DMS153 treated with DMSO at 0.1 percent for 48 hours (cell line): ENCODE measurements at regions not wholly inside any gene's neighbourhood (a gene's known extent, or its start where the extent isn't known, plus 50 kb on each side); places are given as distances from the start of the nearest gene placed in this dataset.

ENCODE experiments used
- DNase-seq: peaks from one replicate; lab custom pipeline; 2025; ENCODE audit not compliant: unreplicated experiment; lab: John Stamatoyannopoulos, UW

GRCh38 chr14:95442633-95443021 lies 73.8 kb downstream of the SYNE3 start:
- DNase-seq: peak; percentile 71

GRCh38 chr14:95442016-95442632 lies 74.3 kb downstream of the SYNE3 start:
- no peak for DNase-seq

DNA sequence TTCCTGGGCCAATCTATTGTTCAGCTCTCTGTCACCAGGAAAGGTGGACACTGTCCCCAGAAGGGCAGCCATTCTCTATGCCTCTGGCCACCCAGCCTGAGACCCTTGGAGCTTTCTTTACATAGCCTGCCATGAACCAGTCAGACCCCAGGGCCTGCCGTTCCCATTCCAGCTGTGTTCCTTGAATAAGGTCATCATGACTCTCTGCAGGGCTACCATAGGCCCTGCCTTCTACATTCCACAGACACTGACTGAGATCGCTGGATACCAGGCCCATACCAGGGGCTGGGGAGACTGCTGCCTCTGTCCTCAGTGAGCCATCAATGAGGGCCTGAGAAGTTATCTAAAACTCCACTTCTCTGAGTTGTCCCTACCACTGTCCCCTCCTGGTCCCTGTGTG lies 75.5 kb downstream of the SYNE3 start:
- DNase-seq: no peak

DNA sequence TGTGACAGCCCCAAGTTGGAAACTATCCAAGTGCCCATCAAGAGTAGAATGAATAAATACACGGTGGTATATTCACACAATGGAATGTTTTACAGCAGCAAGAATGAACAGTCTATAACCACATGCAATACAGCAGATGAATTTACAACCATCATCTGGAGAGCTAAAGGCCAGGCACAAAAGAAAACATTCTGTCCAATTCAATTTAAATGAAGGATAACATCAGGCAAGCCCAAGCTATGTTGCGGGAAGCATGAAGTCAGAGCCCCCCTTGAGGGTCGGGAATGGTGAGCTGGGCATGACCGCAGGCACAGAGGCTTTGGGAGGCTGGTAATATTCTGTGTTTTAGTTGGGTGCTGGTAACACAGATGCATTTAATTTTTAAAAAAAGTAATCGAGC lies 76.0 kb downstream of the SYNE3 start:
- DNase-seq: no peak

DNA sequence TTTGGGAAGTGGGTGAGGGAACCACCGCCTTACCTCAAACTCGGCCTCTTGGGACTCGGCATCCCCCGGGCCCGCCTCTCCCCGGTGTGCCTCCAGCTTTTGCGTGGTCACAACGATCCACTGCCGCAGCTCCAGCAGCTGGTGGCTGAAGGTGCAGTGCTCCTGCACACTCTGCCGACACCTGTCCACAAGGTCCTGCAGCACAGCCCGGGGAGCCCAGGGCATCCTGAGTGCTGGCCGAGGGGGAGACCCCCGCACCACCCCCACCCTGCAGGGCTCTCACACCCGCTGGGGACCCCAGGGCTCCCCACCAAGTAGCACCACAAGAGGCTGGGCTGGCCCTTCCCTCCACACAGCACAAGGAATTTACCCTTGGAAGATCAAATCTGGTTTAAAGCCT lies 76.6 kb downstream of the SYNE3 start:
- no peak for DNase-seq

- DNase-seq: no peak
These were observed 78.7 kb downstream of the SYNE3 start for GRCh38 chr14:95437715-95438114.

DNA sequence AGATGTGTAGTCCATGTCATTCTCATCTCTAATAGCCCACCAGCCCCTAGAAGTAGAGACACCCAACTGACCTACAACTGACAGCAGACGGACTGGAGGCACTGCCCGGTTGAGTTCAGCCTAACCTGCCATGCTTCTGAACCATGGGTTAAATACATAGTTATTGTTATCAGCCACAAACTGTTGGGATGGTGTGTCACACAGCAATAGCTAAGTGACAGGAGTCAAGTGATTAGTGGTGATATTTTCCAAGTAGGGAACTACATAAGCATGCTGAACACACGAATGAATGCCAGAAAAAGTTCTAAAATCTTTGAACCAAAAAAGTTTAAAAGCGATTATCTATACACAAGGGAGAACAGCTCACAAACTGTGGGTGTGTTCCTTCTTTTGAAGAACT lies 80.1 kb downstream of the SYNE3 start:
- no peak for DNase-seq

DNA sequence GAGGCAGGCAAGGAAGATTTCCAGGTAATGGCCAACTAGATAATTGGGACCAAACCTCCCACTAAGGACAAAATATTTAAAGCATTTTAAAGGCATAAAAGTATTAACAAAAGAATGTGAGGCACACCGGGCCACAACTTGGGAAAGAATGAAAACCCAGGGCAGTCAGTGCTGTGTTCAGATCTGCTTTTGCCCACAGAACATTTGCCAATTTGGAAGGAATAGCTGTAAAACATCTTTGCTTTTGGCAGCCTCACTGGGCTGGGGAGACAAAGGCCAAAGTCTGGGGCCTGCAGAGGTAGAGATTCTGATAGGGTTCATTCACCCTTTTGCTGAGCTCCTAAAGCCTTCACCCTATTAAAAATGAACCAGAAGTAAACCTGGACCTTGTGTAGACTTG lies 82.3 kb downstream of the SYNE3 start:
- DNase-seq: no peak

GRCh38 chr14:95433094-95433478 lies 83.4 kb downstream of the SYNE3 start:
- DNase-seq: no peak

GRCh38 chr14:95432144-95433093 lies 84.0 kb downstream of the SYNE3 start:
- no peak for DNase-seq

DNA sequence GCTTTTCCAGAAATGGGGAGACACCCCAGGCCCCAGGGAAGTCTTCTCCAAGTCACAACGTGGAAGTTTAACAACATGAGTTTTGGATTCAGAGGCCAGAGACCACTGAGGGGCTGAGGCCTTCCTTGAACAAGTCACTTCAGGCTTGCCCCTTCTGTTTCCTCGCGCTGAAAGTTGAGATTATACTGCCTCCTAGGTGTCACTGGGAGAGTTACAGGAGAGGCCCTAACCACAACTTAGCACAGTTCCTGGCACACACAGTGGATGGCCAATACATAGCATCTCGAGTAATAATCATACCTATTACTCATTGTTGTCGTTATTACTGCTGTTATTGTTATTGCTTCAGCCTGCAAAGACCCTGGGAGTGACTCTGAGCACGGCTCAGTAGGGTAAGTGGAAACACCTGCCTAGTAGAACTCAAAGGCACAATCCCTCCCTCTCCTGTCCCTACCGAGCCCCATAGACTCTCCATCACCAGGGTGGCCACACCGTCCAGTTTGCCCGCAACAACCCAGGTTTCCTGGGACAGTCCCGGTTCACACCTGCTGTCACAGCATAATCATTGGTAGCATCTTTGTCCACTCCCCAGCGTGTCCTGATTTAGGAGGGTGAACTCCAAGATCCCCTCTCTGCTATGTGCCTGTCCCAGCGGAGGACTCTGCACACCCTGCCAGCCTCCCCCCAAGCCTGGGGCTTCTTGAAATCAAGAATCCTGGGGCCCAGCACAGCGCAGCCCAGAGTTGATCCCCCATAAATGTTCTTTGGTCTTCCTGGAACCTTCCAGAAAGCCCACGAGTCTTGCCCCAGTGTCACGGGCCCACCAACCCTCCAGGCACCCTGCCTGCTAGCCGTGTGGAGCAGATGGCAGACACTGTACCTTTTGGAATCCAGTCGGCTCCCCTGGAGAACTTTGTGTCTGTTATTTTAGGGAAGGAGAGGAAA lies 85.0 kb downstream of the SYNE3 start:
- DNase-seq: no peak

DNA sequence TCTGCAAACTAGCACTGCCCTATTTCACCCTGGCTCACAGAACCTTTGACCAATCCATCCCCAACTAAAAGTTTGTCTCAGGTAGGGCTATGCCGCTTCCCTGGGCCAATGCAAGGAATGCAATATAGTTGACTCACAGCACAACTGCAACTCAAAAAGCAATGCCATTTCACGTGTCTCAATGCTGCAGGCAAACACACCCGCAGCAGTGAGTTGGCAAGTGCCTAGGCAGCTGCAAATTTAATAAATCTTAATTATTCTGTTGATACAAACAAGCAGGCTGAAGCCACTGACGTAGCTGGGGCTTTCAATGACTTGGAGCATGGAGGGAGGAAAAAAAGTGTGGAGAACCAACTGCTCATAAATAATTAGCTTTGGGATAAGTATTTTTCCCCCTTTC lies 87.9 kb downstream of the SYNE3 start:
- DNase-seq: no peak

- no peak for DNase-seq
These were observed 90.4 kb downstream of the SYNE3 start for GRCh38 chr14:95426116-95426475.

DNA sequence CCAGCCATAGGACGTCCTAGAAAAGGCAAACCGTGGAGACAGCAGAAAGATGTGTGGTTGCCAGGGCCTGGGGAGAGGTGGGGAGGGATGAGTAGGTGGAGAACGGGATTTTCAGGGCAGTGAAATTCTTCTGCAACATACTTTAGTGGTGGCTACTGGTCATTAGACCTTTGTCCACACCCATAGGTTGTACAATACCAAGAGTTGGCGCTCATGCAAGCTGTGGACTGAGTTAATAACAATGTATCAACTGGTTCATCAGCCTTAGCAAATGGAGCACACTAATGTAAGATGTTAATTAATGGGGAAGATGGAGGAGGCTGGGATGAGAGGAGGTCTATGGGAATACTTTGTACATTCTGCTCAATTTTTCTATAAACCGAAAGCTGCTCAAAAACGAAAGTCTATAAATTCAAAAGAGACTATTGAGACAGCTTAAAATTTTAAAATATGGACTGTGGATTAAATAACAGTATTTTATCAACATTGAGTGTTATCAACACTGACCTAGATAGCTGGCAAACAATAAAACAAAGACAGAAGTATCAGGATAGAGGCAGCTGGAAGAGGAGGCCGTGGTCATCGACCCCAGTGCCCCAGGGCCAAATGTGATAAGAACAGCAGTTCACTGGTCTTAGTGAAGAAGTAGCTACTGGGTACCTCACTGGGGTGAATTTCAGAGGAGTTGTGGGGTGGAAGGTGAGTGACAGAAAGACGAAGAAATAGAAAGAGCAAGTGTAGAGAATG lies 90.9 kb downstream of the SYNE3 start:
- DNase-seq: no peak

GRCh38 chr14:95424529-95424928 lies 91.9 kb downstream of the SYNE3 start:
- DNase-seq: no peak

DNA sequence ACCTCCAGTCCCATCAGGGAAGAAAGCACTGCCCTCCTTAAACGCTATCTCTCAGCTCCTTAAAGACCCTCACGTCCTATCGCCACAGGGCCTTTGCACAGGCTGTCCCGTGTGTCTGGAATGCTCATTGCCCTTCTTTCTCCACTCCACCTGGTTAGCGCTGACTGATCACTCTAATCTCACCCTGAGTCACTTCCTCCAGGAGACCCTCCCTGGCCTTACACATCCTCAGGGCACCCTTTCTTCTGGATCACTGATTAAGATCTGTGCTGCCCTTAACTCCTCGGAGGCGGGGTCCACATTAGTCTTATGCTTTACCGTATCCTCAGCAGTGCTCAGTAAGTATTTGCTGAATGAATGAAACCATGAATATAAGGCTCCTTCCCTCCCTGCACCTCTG lies 94.7 kb downstream of the SYNE3 start:
- DNase-seq: no peak

DNA sequence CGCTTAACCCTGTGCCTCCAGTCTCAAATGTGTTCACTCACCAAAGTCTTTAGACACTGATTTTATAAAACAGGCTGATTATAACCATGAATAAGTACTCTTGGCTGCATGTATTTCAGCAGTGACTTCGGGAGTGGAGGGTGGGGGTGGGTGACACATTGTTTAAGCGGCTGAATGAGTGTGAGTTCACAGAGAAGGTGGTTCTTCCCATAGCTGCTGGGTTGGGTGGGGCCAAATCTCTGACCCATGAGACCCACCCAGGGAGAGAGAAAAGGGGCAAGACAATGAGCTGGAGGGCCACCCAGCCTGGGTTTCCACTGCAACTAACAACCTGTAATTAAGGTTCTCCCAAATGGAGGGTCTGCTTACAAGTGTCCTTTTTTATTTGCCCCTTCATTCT lies 96.4 kb downstream of the SYNE3 start:
- DNase-seq: no peak

DNA sequence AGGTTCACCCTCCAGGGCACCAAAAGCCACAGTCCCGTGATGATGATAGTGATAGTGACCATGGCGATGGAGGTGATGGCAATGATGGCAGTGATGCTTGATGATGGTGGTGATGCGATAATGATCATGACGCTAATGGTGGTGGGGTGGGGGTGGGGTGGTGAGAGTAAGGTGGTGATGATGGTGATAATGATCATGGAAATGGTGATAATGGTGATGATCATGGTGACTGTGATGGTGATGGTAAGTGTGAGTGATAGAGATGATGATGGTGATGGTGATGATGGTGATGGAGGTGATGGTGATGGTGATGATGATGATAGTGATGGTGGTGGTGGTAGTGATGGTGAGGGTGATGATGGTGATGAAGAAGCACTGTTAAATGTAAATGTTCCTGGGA lies 96.9 kb downstream of the SYNE3 start:
- no peak for DNase-seq

GRCh38 chr14:95418858-95419257 lies 97.6 kb downstream of the SYNE3 start:
- no peak for DNase-seq

DNA sequence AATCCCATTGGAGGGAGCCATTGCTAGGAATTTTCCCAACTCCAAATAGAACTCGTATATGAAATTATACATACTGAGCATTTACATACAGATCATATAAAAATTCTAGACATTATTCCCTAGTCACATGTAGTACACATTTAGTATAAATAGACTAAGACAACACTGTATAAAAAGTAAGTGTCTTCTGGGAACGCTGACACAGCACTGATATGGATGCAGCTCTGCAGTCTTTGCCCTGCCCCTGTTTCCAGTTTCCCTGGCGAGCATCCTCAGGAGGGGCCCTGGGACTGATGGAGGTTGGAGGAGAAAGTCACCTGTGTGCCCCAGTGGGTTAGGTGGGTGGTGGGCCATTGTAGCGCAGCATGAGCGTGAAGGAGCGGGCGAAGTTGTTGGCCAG lies 97.8 kb upstream of the CLMN start:
- no peak for DNase-seq

GRCh38 chr14:95415993-95416392 lies 96.3 kb upstream of the CLMN start:
- no peak for DNase-seq
